ENCODE measurements at regions not wholly inside any gene's neighbourhood (a gene's known extent, or its start where the extent isn't known, plus 50 kb on each side); places are given as distances from the start of the nearest gene placed in this dataset.

DNA sequence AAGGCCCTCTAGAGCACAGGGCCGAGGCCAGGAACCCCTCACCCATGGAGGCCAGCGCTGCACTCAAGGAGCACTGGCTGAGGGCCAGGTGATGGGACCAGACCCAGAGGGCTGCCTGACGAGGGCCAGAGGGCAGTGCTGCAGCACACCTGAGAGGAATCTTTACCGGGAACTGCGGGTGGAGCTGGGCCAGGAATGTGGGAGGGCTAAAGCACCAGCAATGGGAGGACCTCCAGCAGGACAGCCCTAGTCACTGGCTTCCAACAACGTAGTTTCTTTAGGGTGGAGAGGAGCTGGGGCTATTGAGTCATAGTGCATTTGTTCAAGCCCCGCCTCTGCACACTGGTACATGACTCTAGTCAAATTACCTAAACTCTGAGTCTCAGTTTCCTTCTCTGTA, 143.4 kb downstream of the TMEM17 start:
- H2BK15ac ChIP-seq (ENCODE audit: low read depth, low read length), result no peak overlapping the region
- no peak overlapping the region for H2AFZ ChIP-seq (replicated peaks; ENCODE audit: low read length, poor library complexity)
- H3K4me3 ChIP-seq (ENCODE audit: insufficient read depth, low read depth, low read length), result no peak overlapping the region
- H3K4me2 ChIP-seq (ENCODE audit: low read depth, low read length), result no peak overlapping the region
- H4K91ac ChIP-seq (ENCODE audit: insufficient read depth, low read depth, low read length), result no peak overlapping the region
- ChIA-PET POLR2A (ENCODE audit: unreplicated experiment) (no interaction called here), CTCF (no interaction called here)
- H2AK5ac ChIP-seq (ENCODE audit: low read depth, low read length), result no peak overlapping the region
- no peak overlapping the region for H3K56ac ChIP-seq (ENCODE audit: extremely low read depth, insufficient read depth, low read length)
- 49% methylated on average over 5 of the region's 7 CpGs; no CpG with 5 or more reads in 1 of the 2 experiments for WGBS, 2 experiments (ENCODE audit: extremely low coverage in 2 of 2, insufficient read length in 1 of 2)
- H3K18ac ChIP-seq (ENCODE audit: low read depth, low read length), result no peak overlapping the region
- no peaks in the 10 kb centered on the region for H3K36me3 ChIP-seq (ENCODE audit: control insufficient read depth, insufficient read depth, low read length)
- intact Hi-C loops (cut with micrococcal nuclease), result no loop called here
- H3K9me1 ChIP-seq (ENCODE audit: insufficient read depth, low read length), result no peaks in the 10 kb centered on the region
- H3K27me3 ChIP-seq (ENCODE audit: control insufficient read depth, insufficient read depth, low read length), result peaks cover 2% of the 10 kb centered on the region; the same call in 1 of the 2 replicates
- H2BK20ac ChIP-seq (ENCODE audit: low read depth, low read length), result no peak overlapping the region
- H3K4ac ChIP-seq (ENCODE audit: low read depth, low read length), result no peak overlapping the region
- no peaks in the 10 kb centered on the region for H3K4me1 ChIP-seq (ENCODE audit: control insufficient read depth, insufficient read depth, low read length)
- no peak overlapping the region for H3K23ac ChIP-seq (ENCODE audit: low read depth, low read length)
- dilution Hi-C loops (cut with HindIII; ENCODE audit: low sequenced_read_pairs, unreplicated experiment), result no loop called here
- DNase-seq (no peak), ATAC-seq (ENCODE audit: low read depth) (no peak)
- no peak overlapping the region for H2BK5ac ChIP-seq (ENCODE audit: low read depth, low read length, poor library complexity, severe bottlenecking)
- in situ Hi-C loops (cut with MboI; ENCODE audit: low sequenced_read_pairs), result no loop called here
- TF ChIP-seq CEBPB (IDR thresholded peaks at IDR 0.05; ENCODE audit: low read depth, low read length) (no peak), POLR2A (IDR thresholded peaks at IDR 0.05; ENCODE audit: low read depth, low read length) (no peak), CHD1 (IDR thresholded peaks at IDR 0.05; ENCODE audit: low read depth, low read length) (no peak), MAZ (IDR thresholded peaks at IDR 0.05; ENCODE audit: borderline replicate concordance, low read depth, low read length) (no peak), SMC3 (IDR thresholded peaks at IDR 0.05; ENCODE audit: low read depth, low read length) (no peak), RCOR1 (IDR thresholded peaks at IDR 0.05; ENCODE audit: insufficient replicate concordance, low read length) (no peak), BHLHE40 (IDR thresholded peaks at IDR 0.05; ENCODE audit: low read depth, low read length) (no peak), MAFK (IDR thresholded peaks at IDR 0.05; ENCODE audit: low read depth, low read length) (no peak), FOS (IDR thresholded peaks at IDR 0.05; ENCODE audit: low read depth, low read length) (no peak)
- TF ChIP-seq, protein P1, sequence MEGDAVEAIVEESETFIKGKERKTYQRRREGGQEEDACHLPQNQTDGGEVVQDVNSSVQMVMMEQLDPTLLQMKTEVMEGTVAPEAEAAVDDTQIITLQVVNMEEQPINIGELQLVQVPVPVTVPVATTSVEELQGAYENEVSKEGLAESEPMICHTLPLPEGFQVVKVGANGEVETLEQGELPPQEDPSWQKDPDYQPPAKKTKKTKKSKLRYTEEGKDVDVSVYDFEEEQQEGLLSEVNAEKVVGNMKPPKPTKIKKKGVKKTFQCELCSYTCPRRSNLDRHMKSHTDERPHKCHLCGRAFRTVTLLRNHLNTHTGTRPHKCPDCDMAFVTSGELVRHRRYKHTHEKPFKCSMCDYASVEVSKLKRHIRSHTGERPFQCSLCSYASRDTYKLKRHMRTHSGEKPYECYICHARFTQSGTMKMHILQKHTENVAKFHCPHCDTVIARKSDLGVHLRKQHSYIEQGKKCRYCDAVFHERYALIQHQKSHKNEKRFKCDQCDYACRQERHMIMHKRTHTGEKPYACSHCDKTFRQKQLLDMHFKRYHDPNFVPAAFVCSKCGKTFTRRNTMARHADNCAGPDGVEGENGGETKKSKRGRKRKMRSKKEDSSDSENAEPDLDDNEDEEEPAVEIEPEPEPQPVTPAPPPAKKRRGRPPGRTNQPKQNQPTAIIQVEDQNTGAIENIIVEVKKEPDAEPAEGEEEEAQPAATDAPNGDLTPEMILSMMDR (conservative IDR thresholded peaks at IDR 0.05; ENCODE audit: low read depth, low read length), result no peak
- TF ChIP-seq, protein P2, sequence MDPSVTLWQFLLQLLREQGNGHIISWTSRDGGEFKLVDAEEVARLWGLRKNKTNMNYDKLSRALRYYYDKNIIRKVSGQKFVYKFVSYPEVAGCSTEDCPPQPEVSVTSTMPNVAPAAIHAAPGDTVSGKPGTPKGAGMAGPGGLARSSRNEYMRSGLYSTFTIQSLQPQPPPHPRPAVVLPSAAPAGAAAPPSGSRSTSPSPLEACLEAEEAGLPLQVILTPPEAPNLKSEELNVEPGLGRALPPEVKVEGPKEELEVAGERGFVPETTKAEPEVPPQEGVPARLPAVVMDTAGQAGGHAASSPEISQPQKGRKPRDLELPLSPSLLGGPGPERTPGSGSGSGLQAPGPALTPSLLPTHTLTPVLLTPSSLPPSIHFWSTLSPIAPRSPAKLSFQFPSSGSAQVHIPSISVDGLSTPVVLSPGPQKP (IDR thresholded peaks at IDR 0.05; ENCODE audit: borderline replicate concordance, low read depth, low read length), result no peak
- H4K5ac ChIP-seq (ENCODE audit: low read depth, low read length), result no peak overlapping the region
- H4K20me1 ChIP-seq (ENCODE audit: insufficient read depth, low read length), result no peaks in the 10 kb centered on the region
- no peak overlapping the region for H3K14ac ChIP-seq (replicated peaks; ENCODE audit: low read depth, low read length)
- no peak overlapping the region for H2AK9ac ChIP-seq (replicated peaks; ENCODE audit: low read depth, low read length, poor library complexity)
- H2BK120ac ChIP-seq (ENCODE audit: low read depth, low read length), result no peak overlapping the region
- no peak overlapping the region for H3K9ac ChIP-seq (ENCODE audit: low read depth, low read length)
- no peak overlapping the region for H3K27ac ChIP-seq (ENCODE audit: insufficient read depth, low read length)
- no peaks in the 10 kb centered on the region for H3K79me1 ChIP-seq (ENCODE audit: low read depth in 1 of 2, low read length in 2 of 2)
- no peaks in the 10 kb centered on the region for H3K9me3 ChIP-seq (ENCODE audit: control insufficient read depth, insufficient read depth, low read length)
- no TSS peak for BruUV-seq (replicated peaks)
- H4K8ac ChIP-seq (ENCODE audit: low read depth in 2 of 2, low read length in 2 of 2), result no peak overlapping the region

Data from IMR-90 (cell line).